Effector memory CD4-positive, alpha-beta T cell (primary cell): ENCODE measurements at regions not wholly inside any gene's neighbourhood (a gene's known extent, or its start where the extent isn't known, plus 50 kb on each side); places are given as distances from the start of the nearest gene placed in this dataset.

ENCODE experiments used
- DNase-seq, 3 donors: peaks; one replicate each; pipeline ENCODE4 v3.0.0-alpha.2; 2020
- H3K27ac ChIP-seq: 2 replicates; pipeline ENCODE4 v1.7.0; 2013; ENCODE audit warnings: mild to moderate bottlenecking, low read length, moderate library complexity; ENCODE audit not compliant: insufficient read depth, poor library complexity, severe bottlenecking
- H3K27me3 ChIP-seq: replicated peaks from 2 replicates; pipeline ENCODE4 v1.7.0; 2013; ENCODE audit warnings: mild to moderate bottlenecking, low read length; ENCODE audit not compliant: insufficient read depth, control insufficient read depth, poor library complexity, severe bottlenecking
- H3K36me3 ChIP-seq: 2 replicates; pipeline ENCODE4 v1.7.0; 2013; ENCODE audit warnings: mild to moderate bottlenecking, low read length, moderate library complexity; ENCODE audit not compliant: control insufficient read depth, insufficient read depth
- H3K4me1 ChIP-seq: 2 replicates; pipeline ENCODE4 v1.7.0; 2013; ENCODE audit warnings: low read length, mild to moderate bottlenecking; ENCODE audit not compliant: control insufficient read depth, insufficient read depth, poor library complexity, severe bottlenecking
- H3K4me3 ChIP-seq: 2 replicates; pipeline ENCODE4 v1.7.0; 2013; ENCODE audit warnings: low read length, low read depth, mild to moderate bottlenecking; ENCODE audit not compliant: insufficient read depth, poor library complexity, severe bottlenecking
- H3K9me3 ChIP-seq: 2 replicates; pipeline ENCODE4 v1.7.0; 2013; ENCODE audit warnings: mild to moderate bottlenecking, low read length, moderate library complexity; ENCODE audit not compliant: control insufficient read depth

DNA sequence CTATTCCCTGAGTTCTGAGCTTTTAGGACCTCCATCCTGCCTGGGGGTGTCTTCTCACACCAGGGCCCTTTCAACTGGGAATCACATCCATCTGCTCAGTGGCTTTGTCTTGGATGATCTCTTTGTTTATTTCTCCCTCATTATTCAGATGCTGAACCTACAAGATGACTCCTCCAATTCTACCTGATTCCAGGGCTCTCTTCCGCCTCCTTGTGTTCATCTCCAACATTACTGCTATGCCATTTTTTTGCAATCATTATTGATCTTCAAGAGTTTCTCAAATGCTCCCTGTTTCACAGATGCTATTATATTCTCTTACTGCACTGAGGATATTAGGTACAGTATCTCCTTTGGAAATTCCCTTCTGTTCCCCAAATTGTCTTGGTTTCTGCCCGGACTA lies 307.7 kb downstream of the SHANK2 start:
- DNase-seq, result no peak
- Histone ChIP-seq H3K27ac (no peak overlapping the region), H3K36me3 (no peaks in the 10 kb centered on the region), H3K4me3 (no peak overlapping the region), H3K4me1 (no peaks in the 10 kb centered on the region), H3K9me3 (peaks cover 6% of the 10 kb centered on the region), H3K27me3 (no peaks in the 10 kb centered on the region)

DNA sequence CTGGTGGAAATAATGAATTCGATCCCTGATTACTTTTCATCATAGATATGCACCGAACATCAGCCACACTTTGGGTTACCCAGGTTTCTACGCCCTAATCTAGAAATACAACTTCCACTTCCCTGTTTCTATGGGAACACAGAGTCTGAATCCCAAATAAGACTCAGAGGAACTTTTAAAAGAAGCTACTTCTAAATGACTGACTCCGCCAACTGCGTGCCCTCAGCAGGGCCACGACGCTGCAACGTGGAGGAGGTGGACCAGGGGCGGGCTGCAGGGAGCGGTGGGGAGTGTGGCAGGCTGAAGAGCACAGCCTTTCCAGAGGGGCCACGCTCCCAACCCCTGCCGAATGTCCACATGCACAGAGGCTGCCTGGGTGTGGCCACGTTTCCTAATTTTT lies 304.0 kb downstream of the SHANK2 start:
- no peak for DNase-seq

DNA sequence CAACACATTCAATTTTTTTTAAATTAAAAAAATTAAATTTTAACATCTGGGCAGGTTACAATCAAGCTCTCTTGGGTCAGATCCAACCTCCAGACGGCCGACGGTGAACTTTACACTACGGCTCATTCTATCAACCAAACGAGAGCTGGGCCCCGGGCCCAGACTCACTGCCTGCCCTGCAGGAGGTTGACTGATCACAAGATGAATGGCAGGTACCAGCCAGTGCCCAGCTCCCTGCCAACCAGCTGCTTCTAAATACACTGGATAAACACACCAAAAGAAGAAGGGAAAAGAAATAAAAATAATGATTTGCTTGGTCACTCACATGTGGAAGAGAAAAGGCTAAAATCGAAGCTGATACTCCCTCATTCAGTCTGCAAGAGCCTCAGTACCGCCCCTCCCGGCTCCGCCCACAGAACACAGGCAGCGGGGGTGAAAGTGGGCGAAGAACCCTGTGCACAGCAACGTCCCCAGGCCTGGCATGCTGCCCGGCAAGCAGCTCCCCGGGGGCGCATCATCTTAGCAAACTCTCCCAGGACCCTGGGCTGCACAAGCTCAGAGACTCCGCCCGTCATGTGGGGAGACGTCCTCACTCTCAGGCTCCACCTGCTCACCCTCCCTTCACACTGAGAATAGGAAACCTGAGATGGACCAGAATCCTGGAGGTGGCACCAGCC lies 303.4 kb downstream of the SHANK2 start:
- no peaks in the 10 kb centered on the region for H3K9me3 ChIP-seq
- no peaks in the 10 kb centered on the region for H3K27me3 ChIP-seq
- H3K27ac ChIP-seq, result no peak overlapping the region
- DNase-seq, result no peak
- H3K36me3 ChIP-seq, result no peaks in the 10 kb centered on the region
- H3K4me1 ChIP-seq, result no peaks in the 10 kb centered on the region
- H3K4me3 ChIP-seq, result no peak overlapping the region

More for the DNA sequence above, 304.0 kb downstream of the SHANK2 start:
- H3K36me3 ChIP-seq, result no peaks in the 10 kb centered on the region
- no peaks in the 10 kb centered on the region for H3K4me1 ChIP-seq
- no peaks in the 10 kb centered on the region for H3K27me3 ChIP-seq
- no peak overlapping the region for H3K27ac ChIP-seq
- no peak overlapping the region for H3K4me3 ChIP-seq
- H3K9me3 ChIP-seq, result no peaks in the 10 kb centered on the region

DNA sequence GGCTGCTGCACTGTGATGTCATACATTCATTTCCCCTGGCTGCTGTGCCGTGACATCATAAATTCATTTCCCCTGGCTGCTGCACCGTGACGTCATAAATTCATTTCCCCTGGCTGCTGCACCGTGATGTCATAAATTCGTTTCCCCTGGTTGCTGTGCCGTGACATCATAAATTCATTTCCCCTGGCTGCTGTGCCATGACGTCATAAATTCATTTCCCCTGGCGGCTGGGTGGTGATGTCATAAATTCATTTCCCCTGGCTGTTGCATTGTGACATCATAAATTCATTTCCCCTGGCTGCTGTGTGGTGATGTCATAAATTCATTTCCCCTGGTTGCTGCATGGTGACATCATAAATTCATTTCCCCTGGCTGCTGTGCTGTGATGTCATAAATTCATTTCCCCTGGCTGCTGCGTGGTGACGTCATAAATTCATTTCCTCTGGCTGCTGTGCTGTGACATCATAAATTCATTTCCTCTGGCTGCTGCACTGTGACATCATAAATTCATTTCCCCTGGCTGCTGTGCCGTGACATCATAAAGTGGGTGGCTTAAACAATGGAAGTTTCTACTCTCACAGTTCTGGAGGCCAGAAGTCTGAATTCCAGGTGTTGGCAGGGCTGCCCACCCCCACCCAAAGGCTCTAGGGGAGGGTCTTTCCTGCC lies 301.1 kb downstream of the SHANK2 start:
- H3K27ac ChIP-seq, result no peak overlapping the region
- no peaks in the 10 kb centered on the region for H3K36me3 ChIP-seq
- no peaks in the 10 kb centered on the region for H3K27me3 ChIP-seq
- DNase-seq, result no peak
- H3K9me3 ChIP-seq, result no peaks in the 10 kb centered on the region
- H3K4me1 ChIP-seq, result no peaks in the 10 kb centered on the region
- H3K4me3 ChIP-seq, result no peak overlapping the region

DNA sequence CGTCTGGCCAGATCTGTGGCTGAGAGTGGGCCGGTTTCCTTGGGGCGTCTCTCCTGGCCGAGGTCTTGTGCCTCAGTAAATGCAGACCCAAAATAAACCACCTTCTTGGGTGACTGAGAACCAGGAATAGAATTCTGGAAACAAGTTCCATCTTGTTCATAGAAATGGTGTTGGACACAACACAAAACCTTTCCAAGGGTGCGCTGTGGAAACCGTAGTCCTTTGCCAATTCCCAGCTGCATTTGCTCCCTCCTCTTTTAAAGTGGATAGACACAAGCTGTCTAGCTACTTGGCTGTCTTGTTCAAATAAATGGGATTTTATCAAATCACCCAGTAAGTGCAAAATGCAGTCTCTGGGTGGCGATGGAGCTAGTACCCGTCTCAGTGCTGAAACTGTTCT lies 300.2 kb downstream of the SHANK2 start:
- no peaks in the 10 kb centered on the region for H3K27me3 ChIP-seq
- no peak for DNase-seq
- no peaks in the 10 kb centered on the region for H3K9me3 ChIP-seq
- H3K4me1 ChIP-seq, result no peaks in the 10 kb centered on the region
- no peaks in the 10 kb centered on the region for H3K36me3 ChIP-seq
- no peak overlapping the region for H3K27ac ChIP-seq
- H3K4me3 ChIP-seq, result no peak overlapping the region

DNA sequence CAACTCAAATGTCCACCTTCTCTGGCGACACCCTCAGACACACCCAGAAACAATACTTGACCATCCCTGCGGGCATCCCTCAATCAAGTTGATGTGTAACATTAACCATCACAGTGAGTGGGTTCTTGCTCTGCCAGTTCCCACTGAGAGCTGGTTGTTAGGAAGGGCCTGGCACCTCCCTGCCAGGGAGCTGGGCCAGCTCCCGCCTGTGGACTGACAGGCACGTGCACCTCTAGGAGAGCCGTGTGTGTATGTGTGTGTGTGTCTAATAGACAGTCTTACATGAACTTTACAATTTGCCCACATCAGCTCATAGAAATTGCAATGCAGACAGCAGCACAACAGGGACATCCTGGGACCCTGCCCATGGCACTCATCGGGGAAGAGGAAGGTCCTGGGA lies 298.7 kb downstream of the SHANK2 start:
- DNase-seq, result no peak
- Histone ChIP-seq H3K27me3 (no peaks in the 10 kb centered on the region), H3K9me3 (no peaks in the 10 kb centered on the region), H3K4me1 (no peaks in the 10 kb centered on the region), H3K27ac (no peak overlapping the region), H3K4me3 (no peak overlapping the region), H3K36me3 (no peaks in the 10 kb centered on the region)

DNA sequence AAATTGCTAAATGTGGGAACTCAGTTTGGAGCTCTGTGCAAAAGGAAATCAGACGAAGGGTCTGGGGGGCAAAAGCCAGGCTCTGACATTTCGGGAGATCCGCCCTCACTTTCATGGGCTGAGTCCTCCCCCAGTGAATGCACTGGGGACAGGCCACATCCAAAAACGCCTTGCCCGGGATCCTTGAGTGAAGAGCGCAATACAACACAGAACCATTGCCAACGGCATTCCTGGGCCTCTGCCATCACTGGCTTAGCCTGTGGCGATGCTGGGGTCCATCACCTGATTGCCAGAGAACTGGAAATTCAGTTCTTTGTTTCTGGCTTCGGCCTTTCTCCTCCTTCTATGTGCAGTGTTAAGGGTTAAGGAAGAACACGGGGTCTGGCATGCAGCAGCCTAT lies 297.9 kb downstream of the SHANK2 start:
- no peak overlapping the region for H3K27ac ChIP-seq
- H3K4me1 ChIP-seq, result no peaks in the 10 kb centered on the region
- no peak overlapping the region for H3K4me3 ChIP-seq
- no peaks in the 10 kb centered on the region for H3K9me3 ChIP-seq
- no peak for DNase-seq
- H3K27me3 ChIP-seq, result no peaks in the 10 kb centered on the region
- no peaks in the 10 kb centered on the region for H3K36me3 ChIP-seq
